ENCODE measurements at regions not wholly inside any gene's neighbourhood (a gene's known extent, or its start where the extent isn't known, plus 50 kb on each side); places are given as distances from the start of the nearest gene placed in this dataset.

GRCh38 chr2:58568901-58569300 lies 327.8 kb upstream of the FANCL start:
- TF ChIP-seq CTCF (IDR thresholded peaks at IDR 0.05) (no peak), POLR2A (IDR thresholded peaks at IDR 0.05) (no peak), EP300 (IDR thresholded peaks at IDR 0.05) (no peak)
